ENCODE measurements at regions not wholly inside any gene's neighbourhood (a gene's known extent, or its start where the extent isn't known, plus 50 kb on each side); places are given as distances from the start of the nearest gene placed in this dataset.
A peak's percentile ranks its signal among the peaks of the same experiment; 100 is the strongest.
"Not testable (repeated sequence)": the region's sequence is repeated elsewhere in the genome, so short reads cannot be mapped to it uniquely, and the experiment has no call there.

GRCh38 chr5:154589511-154589910, 111.5 kb upstream of the HAND1 start:
- DNase-seq (ENCODE audit: low spot score), result no peak

GRCh38 chr5:154588833-154589425, 110.9 kb upstream of the HAND1 start:
- not testable (repeated sequence) for DNase-seq (ENCODE audit: low spot score)

- DNase-seq (ENCODE audit: low spot score), result no peak
Observed at GRCh38 chr5:154588091-154588774, 110.2 kb upstream of the HAND1 start.

GRCh38 chr5:154587123-154588026, 109.3 kb upstream of the HAND1 start:
- no peak for DNase-seq (ENCODE audit: low spot score)

DNA sequence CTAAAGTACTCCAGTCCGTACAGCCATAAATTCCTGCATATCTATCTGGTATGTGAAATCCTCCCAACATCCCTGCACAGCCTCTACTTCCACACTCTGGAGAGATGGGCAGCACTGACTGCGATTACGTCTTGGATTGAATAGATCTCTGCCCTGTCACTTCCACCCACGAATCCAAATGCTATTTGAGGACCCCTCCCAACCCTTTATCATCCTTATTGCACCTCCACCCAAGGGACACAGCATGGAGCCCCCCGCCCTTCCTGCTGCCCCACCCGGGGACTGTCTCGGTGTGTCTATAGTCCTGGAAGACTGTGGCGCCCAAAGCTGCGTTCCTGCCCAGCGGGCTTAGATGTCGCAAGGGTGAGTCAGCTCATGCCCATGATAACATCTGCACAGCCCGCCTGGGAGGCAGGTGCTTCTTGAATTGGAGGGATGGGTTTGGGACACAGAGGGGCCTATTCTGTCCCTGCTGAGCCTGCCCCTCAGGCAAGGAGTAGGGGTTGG, 105.7 kb upstream of the HAND1 start:
- DNase-seq (ENCODE audit: low spot score), result peak; percentile 79

- no peak for DNase-seq (ENCODE audit: low spot score)
Observed at GRCh38 chr5:154580422-154580821, 102.4 kb upstream of the HAND1 start.

DNA sequence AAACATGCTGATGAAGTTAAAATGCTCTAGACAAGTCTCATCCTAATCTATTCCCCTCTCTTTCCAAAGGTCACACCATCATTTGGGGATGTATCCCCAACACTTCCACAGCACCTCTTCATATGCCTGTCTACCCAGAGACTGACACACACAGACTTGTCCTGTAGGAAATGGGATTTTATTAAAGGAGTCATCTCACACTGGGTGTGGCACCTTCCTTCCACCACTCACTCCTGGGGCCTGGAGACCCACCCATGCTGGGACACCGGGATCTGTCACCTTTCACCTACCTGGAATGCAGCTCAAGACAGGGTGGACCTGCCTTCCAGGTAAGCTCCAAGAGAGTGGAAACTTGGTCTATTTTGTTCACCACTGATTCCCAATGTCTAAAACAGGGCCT, 99.4 kb upstream of the HAND1 start:
- no peak for DNase-seq (ENCODE audit: low spot score)

DNA sequence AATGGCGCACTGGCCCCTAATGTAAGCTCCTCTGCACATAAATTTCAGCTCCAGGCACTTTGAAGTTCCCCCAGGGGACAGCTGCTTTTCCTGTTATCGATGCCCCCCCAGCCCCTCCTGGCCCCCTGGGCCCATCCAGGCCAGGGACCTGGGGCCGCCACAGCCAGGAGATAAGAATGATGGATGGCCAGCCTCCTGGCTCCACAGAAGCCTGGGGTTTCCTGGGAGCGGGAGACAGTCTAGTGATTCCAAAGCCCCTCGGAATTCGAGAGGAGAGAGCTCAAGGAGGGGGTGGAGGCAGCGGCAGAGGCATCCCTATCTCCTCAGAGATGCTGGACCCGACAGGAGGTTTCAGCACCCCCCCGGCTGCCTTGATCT, 98.4 kb upstream of the HAND1 start:
- DNase-seq (ENCODE audit: low spot score), result no peak

GRCh38 chr5:154575546-154576428, 97.8 kb upstream of the HAND1 start:
- DNase-seq (ENCODE audit: low spot score), result peak; percentile 33

GRCh38 chr5:154573011-154573410, 95.0 kb upstream of the HAND1 start:
- no peak for DNase-seq (ENCODE audit: low spot score)

- DNase-seq (ENCODE audit: low spot score), result no peak
Observed at GRCh38 chr5:154571325-154572035, 93.5 kb upstream of the HAND1 start.

DNA sequence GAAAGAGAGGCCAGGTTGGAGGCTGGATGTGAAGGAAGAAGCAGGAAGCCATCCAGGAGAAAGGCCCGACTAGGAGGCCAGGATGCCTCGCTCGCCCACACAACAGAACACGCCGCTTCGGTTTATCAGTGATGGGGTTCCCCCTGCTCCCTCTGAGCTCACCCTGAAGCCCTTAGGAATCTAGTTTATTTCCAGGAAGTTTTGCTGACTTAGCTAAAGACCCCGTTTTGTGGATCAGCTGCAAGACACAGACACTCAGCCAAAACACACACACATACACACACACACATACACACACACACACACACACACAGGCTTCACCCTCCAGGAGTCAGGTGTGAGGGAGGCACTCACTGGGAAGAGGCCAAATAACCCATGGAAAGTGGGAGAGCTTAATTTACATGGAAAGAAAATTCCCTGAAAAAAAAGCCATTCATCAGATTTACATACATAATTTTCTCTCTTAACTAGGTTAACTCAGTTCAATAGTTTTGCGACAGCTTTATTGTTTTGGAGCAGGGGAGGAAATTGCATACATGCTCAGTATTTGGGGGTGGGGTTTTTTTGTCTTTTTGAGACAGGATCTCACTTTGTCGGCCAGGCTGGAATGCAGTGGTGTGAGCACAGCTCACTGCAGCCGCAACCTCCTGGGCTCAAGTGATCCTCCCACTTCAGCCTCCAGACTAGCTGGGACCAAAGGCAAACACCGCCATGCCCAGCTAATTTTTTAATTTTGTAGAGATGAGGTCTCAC, 92.7 kb upstream of the HAND1 start:
- DNase-seq (ENCODE audit: low spot score), result no peak

- no peak for DNase-seq (ENCODE audit: low spot score)
Observed at GRCh38 chr5:154568589-154568988, 90.6 kb upstream of the HAND1 start.

- DNase-seq (ENCODE audit: low spot score), result no peak
Observed at GRCh38 chr5:154567155-154567554, 89.1 kb upstream of the HAND1 start.

DNA sequence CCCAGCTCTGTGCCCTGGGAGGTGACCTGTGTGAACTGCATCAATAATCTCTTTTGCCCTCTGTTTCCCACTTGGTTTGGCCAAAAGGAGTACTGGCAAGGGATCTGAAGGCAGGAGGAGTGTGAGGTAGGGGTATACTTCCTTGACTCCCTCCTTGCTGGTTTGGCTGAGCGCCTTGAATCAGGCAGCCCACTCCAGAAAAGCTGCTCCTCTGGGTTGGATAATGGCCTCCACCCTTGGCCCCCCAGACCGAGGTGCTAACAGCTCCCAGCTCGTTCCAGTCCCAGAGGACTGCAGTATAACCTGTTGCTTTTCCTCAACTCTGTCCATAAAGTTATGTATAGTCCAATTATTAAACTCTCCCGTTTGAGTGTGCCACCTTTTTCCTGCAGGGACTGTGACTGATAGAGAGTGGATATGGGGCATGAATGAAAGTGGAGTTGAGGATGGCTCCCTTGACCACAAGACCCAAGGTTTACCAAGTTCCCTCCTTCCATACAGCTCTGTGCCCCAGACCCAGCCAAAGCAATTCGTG, 88.2 kb upstream of the HAND1 start:
- no peak for DNase-seq (ENCODE audit: low spot score)

GRCh38 chr5:154565123-154565522, 87.1 kb upstream of the HAND1 start:
- no peak for DNase-seq (ENCODE audit: low spot score)

DNA sequence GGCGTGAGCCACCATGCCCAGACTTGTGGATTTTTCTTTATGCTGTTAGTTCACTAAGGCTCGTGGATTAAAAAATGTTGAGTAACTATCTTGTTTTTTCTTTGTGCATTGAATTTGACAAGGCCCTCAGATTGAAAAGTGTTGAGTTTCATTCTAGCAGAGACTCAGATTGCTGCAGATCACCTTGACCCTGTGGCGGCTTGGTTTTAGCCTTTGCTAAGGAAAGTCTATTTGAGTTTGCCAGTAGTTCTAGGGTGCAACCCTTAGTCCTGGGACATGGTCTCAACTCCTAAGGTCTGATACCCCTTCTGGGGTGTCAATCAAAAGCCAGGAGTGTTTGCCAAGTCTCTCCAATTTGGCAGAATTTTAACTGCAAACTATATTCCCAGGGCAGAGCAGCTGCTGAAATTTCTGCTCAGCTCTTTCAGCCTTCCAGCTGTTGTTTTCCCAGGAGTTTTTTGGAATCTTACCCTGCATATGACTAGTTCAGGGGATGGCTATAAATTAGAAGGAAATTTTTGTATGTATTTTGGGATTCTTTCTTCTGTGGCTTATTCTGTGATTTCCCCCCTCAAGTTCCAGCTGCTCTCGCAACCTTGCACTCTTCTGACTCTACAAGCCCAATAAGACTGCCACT, 84.3 kb upstream of the HAND1 start:
- DNase-seq (ENCODE audit: low spot score), result no peak

GRCh38 chr5:154559398-154560276, 81.6 kb upstream of the HAND1 start:
- no peak for DNase-seq (ENCODE audit: low spot score)

Data from A172 (cell line).